Suprapubic skin (tissue), 3 donors: ENCODE measurements at regions not wholly inside any gene's neighbourhood (a gene's known extent, or its start where the extent isn't known, plus 50 kb on each side); places are given as distances from the start of the nearest gene placed in this dataset.

Experiments used
- POLR2AphosphoS5 ChIP-seq, 3 donors: sonication (generic); formaldehyde crosslinking; IDR thresholded peaks; one replicate each; pipeline ENCODE4 v1.6.1; 2017; ENCODE audit warnings: antibody characterized with exemption in 3 of 3
- TF ChIP-seq, protein P1 (sequence below), 2 donors: fragments of 200-600 bp in 1 of 2; fragments of 450-650 bp in 1 of 2; sonication (generic) in 1 of 2; IDR thresholded peaks; one replicate each; pipeline ENCODE4 v1.5.1; 2016 to 2019; ENCODE audit warnings: antibody characterized with exemption in 2 of 2, mild to moderate bottlenecking in 1 of 2, moderate library complexity in 1 of 2

DNA sequence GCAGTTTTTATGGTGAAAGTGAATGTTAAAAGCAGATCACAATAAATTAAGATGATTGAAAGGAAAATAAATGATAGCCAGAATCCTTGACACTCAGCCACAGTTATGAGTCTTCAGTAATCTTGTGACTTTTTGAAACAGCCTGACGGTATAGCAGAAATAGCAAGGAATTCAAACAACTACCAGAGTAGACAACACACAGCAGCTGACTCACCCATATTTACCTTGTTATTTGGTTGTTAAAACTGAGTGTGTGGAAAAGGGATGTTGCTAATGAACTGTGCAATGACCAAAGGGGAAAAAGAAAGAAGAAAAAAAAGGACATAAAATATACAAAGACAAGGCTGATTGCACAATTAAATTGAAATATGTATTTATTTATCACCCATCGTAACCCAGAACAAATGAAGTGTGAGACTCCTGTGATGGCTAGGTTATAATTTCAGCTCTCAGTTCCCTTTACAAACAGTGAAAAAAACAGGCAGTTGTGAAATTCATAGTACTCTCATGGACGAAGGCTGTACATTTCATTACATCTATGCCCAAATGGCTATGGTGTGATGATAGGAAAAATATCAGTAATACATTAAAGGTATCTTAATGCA lies 1023.0 kb upstream of the SORCS1 start:
- TF ChIP-seq, protein P1, sequence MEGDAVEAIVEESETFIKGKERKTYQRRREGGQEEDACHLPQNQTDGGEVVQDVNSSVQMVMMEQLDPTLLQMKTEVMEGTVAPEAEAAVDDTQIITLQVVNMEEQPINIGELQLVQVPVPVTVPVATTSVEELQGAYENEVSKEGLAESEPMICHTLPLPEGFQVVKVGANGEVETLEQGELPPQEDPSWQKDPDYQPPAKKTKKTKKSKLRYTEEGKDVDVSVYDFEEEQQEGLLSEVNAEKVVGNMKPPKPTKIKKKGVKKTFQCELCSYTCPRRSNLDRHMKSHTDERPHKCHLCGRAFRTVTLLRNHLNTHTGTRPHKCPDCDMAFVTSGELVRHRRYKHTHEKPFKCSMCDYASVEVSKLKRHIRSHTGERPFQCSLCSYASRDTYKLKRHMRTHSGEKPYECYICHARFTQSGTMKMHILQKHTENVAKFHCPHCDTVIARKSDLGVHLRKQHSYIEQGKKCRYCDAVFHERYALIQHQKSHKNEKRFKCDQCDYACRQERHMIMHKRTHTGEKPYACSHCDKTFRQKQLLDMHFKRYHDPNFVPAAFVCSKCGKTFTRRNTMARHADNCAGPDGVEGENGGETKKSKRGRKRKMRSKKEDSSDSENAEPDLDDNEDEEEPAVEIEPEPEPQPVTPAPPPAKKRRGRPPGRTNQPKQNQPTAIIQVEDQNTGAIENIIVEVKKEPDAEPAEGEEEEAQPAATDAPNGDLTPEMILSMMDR (IDR thresholded peaks at IDR 0.05), result no peak
- TF ChIP-seq POLR2AphosphoS5 (IDR thresholded peaks at IDR 0.05), result no peak
